Fibroblast of lung (primary cell): ENCODE measurements at regions not wholly inside any gene's neighbourhood (a gene's known extent, or its start where the extent isn't known, plus 50 kb on each side); places are given as distances from the start of the nearest gene placed in this dataset.

Experiments
- CTCF ChIP-seq, 2 donors: IDR thresholded peaks in 1 of 2; conservative IDR thresholded peaks in 1 of 2; 1 replicate in 1 of 2; 2 replicates in 1 of 2; pipeline ENCODE4 v1.5.1; 2011 to 2012; ENCODE audit warnings: low read length in 2 of 2, control low read depth in 1 of 2, inconsistent platforms in 1 of 2, low read depth in 1 of 2, mild to moderate bottlenecking in 1 of 2
- EZH2 ChIP-seq: IDR thresholded peaks from 2 replicates; pipeline ENCODE4 v1.5.1; 2012; ENCODE audit warnings: low read length, control low read depth, mild to moderate bottlenecking; ENCODE audit errors: missing control alignments

- TF ChIP-seq CTCF (conservative IDR thresholded peaks at IDR 0.05 in 1 of 2, IDR thresholded peaks at IDR 0.05 in 1 of 2; ENCODE audit: low read depth in 1 of 2, low read length in 2 of 2) = no peak
- no peak for TF ChIP-seq EZH2
Measured at GRCh38 chr12:16788506-16789203, 182.7 kb upstream of the LMO3 start.
